GM12878 (cell line): ENCODE measurements at regions not wholly inside any gene's neighbourhood (a gene's known extent, or its start where the extent isn't known, plus 50 kb on each side); places are given as distances from the start of the nearest gene placed in this dataset.

Experiments used
- ATAC-seq: fragments of 200-7000 bp; cut with Tn5 transposase; 3 replicates; pipeline ENCODE4 v1.9.1; 2020; ENCODE audit warnings: mild to moderate bottlenecking, moderate library complexity
- BruUV-seq: library from RNA; stranded (reverse); fragments of 400-500 nt; replicated peaks from 2 replicates; lab custom pipeline; 2021; lab: Mats Ljungman, UMichigan
- CTCF ChIA-PET: fragments of 300-600 bp; sonication (Branson Sonifier 250); formaldehyde crosslinking; extraction: SDS; loops from one replicate; lab custom pipeline; 2021; ENCODE audit warnings: inconsistent platforms; lab: Yijun Ruan, JAX
- POLR2A ChIA-PET: fragments of 350-600 bp; formaldehyde crosslinking; extraction: SDS; loops from one replicate; lab custom pipeline; 2021; ENCODE audit warnings: inconsistent platforms; lab: Charles Lee
- RAD21 ChIA-PET: fragments of 300-600 bp; sonication (Branson Sonifier 250); formaldehyde crosslinking; loops from one replicate; lab custom pipeline; 2023; ENCODE audit warnings: antibody characterized with exemption; ENCODE audit not compliant: unreplicated experiment; lab: Charles Lee
- SMC1A ChIA-PET: fragments of 300-600 bp; sonication (Branson Sonifier 250); formaldehyde crosslinking; loops from one replicate; lab custom pipeline; 2023; ENCODE audit not compliant: unreplicated experiment, uncharacterized antibody; lab: Charles Lee
- DNase-seq: peaks from one replicate; pipeline ENCODE4 v3.0.0-alpha.2; 2011; ENCODE audit warnings: low read depth, low spot score
- FAIRE-seq: peaks from 3 replicates; lab custom pipeline; 2011; peaks lifted over from hg19 to GRCh38; lab: Jason Lieb, UNC
- H2AFZ ChIP-seq: 2 replicates; pipeline ENCODE4 v1.6.0; 2011; ENCODE audit warnings: low read depth, low read length, control low read depth; ENCODE audit not compliant: control insufficient read depth
- H3K27ac ChIP-seq: 2 replicates; pipeline ENCODE4 v1.5.1; 2011; ENCODE audit warnings: control low read depth; ENCODE audit not compliant: control insufficient read depth, insufficient read depth
- H3K27me3 ChIP-seq, 2 experiments: replicated peaks in 1 of 2; 2 replicates each; pipeline versions ENCODE4 v1.6.0 to v1.6.1; 2011; ENCODE audit warnings: low read length in 1 of 2; ENCODE audit not compliant: control insufficient read depth in 2 of 2, insufficient read depth in 2 of 2
- H3K36me3 ChIP-seq, 2 experiments: 2 replicates each; pipeline ENCODE4 v1.5.1; 2011; ENCODE audit warnings: low read length in 1 of 2; ENCODE audit not compliant: control insufficient read depth in 2 of 2, insufficient read depth in 2 of 2
- H3K4me1 ChIP-seq: 2 replicates; pipeline ENCODE4 v1.6.1; 2011; ENCODE audit warnings: mild to moderate bottlenecking, low read length, moderate library complexity, mixed read lengths; ENCODE audit not compliant: control insufficient read depth, insufficient read depth
- H3K4me2 ChIP-seq: 2 replicates; pipeline ENCODE4 v1.6.0; 2011; ENCODE audit warnings: control low read depth; ENCODE audit not compliant: control insufficient read depth, insufficient read depth
- H3K4me3 ChIP-seq: fragments of 200-600 bp; sonication (generic); 2 replicates; pipeline ENCODE4 v1.5.1; 2016
- H3K79me2 ChIP-seq: 2 replicates; pipeline ENCODE4 v1.6.0; 2011; ENCODE audit warnings: low read length; ENCODE audit not compliant: control insufficient read depth, insufficient read depth
- H3K9ac ChIP-seq: 2 replicates; pipeline ENCODE4 v1.8.0; 2011; ENCODE audit warnings: low read length, control low read depth, mixed read lengths; ENCODE audit not compliant: control insufficient read depth, insufficient read depth
- H3K9me3 ChIP-seq: replicated peaks from 3 replicates; pipeline ENCODE4 v1.5.1; 2011; ENCODE audit warnings: mild to moderate bottlenecking, low read length; ENCODE audit not compliant: control insufficient read depth, insufficient read depth
- H4K20me1 ChIP-seq: 2 replicates; pipeline ENCODE4 v1.6.0; 2011; ENCODE audit not compliant: control insufficient read depth, insufficient read depth
- BMI1 ChIP-seq: fragments of 450-650 bp; IDR thresholded peaks from 2 replicates; pipeline ENCODE4 v1.6.1; 2016; ENCODE audit warnings: mild to moderate bottlenecking, moderate library complexity, borderline replicate concordance
- CBX3 ChIP-seq: fragments of 200-600 bp; sonication (generic); IDR thresholded peaks from 2 replicates; pipeline ENCODE4 v1.6.1; 2016; ENCODE audit warnings: low read depth, borderline replicate concordance
- CHD2 ChIP-seq: IDR thresholded peaks from 2 replicates; pipeline ENCODE4 v1.6.1; 2011; ENCODE audit warnings: low read depth, low read length, improper control_type of control experiment, borderline replicate concordance
- CTCF ChIP-seq, 3 experiments: IDR thresholded peaks in 2 of 3; conservative IDR thresholded peaks in 1 of 3; 2 replicates each; pipeline ENCODE4 v1.5.1; 2011; ENCODE audit warnings: low read depth in 3 of 3, low read length in 3 of 3, mild to moderate bottlenecking in 3 of 3, control low read depth in 2 of 3, moderate library complexity in 2 of 3, inconsistent platforms in 1 of 3, mixed read lengths in 1 of 3; ENCODE audit not compliant: control insufficient read depth in 2 of 3, insufficient read depth in 1 of 3; ENCODE audit errors: extremely low read depth in 1 of 3
- E4F1 ChIP-seq: fragments of 450-650 bp; IDR thresholded peaks from 2 replicates; pipeline ENCODE4 v1.6.1; 2018; ENCODE audit warnings: borderline replicate concordance, mild to moderate bottlenecking; ENCODE audit not compliant: partially characterized antibody
- PAX8 ChIP-seq: fragments of 450-650 bp; IDR thresholded peaks from 2 replicates; pipeline ENCODE4 v1.6.1; 2017; ENCODE audit warnings: mild to moderate bottlenecking, moderate library complexity
- PRDM15 ChIP-seq: fragments of 450-650 bp; formaldehyde crosslinking; IDR thresholded peaks from 2 replicates; pipeline ENCODE4 v1.4.0; 2020; ENCODE audit warnings: mild to moderate bottlenecking, moderate library complexity
- RAD21 ChIP-seq: IDR thresholded peaks from 2 replicates; pipeline ENCODE4 v1.6.1; 2011; ENCODE audit warnings: mild to moderate bottlenecking, low read depth, low read length, moderate library complexity; ENCODE audit not compliant: insufficient read depth
- RB1 ChIP-seq: fragments of 450-650 bp; formaldehyde crosslinking; IDR thresholded peaks from 2 replicates; pipeline ENCODE4 v1.6.1; 2017; ENCODE audit warnings: mild to moderate bottlenecking, borderline replicate concordance
- SMAD1 ChIP-seq: fragments of 450-650 bp; IDR thresholded peaks from 2 replicates; pipeline ENCODE4 v1.6.1; 2018; ENCODE audit warnings: mild to moderate bottlenecking, low read depth; ENCODE audit not compliant: partially characterized antibody
- YY1 ChIP-seq: IDR thresholded peaks from 2 replicates; pipeline ENCODE4 v1.6.1; 2011; ENCODE audit warnings: low read depth, mild to moderate bottlenecking, low read length
- WGBS: methylation state at CpG from one replicate; pipeline ENCODE4 v1.1.6; 2016; ENCODE audit warnings: low lambda C conversion rate; ENCODE audit not compliant: insufficient replicate concordance, insufficient coverage; ENCODE audit errors: missing lambda C conversion rate; 5-methylcytosine and 5-hydroxymethylcytosine counted together
- in situ Hi-C: fragments of 300-500 bp; cut with MboI; formaldehyde crosslinking; loops from 9 replicates; pipeline ENCODE4 v1.14.3; 2018; ENCODE audit warnings: mixed read lengths
- intact Hi-C: fragments of 100-400 bp; cut with micrococcal nuclease; formaldehyde crosslinking; loops from one replicate; pipeline ENCODE4 v1.14.2; 2022; ENCODE audit not compliant: unreplicated experiment
- TF ChIP-seq, protein P1 (sequence below): fragments of 450-650 bp; IDR thresholded peaks from 2 replicates; pipeline ENCODE4 v1.6.1; 2016; ENCODE audit warnings: mild to moderate bottlenecking

- TF ChIP-seq PRDM15 (CRISPR knock-in tag): no peak
- no peak for TF ChIP-seq YY1
- no peak for TF ChIP-seq BMI1
- TF ChIP-seq, protein P1, sequence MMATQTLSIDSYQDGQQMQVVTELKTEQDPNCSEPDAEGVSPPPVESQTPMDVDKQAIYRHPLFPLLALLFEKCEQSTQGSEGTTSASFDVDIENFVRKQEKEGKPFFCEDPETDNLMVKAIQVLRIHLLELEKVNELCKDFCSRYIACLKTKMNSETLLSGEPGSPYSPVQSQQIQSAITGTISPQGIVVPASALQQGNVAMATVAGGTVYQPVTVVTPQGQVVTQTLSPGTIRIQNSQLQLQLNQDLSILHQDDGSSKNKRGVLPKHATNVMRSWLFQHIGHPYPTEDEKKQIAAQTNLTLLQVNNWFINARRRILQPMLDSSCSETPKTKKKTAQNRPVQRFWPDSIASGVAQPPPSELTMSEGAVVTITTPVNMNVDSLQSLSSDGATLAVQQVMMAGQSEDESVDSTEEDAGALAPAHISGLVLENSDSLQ: no peak
- no peak for TF ChIP-seq SMAD1
- no peak for TF ChIP-seq RB1
- TF ChIP-seq PAX8: no peak
Observed at GRCh38 chr3:180854887-180855286, 57.6 kb upstream of the FXR1 start (continued).

DNA sequence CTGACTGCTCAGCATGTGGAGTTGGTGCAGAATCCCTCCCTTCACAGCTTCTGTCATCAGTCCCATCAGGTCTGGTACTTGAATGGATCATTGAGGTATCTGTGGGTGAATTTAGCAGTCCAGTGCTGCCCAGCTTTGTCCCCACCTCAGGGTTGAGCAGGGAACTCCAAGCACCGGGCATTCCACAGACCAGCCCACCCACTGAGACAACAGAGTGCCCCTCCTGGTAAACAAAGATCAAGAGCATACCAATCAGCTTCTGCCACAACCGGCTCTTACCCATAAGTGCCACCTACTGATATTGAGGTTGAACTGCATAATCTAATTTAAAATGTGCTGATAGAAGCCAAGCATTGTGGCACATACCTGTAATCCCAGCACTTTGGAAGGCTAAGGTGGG lies 57.1 kb upstream of the FXR1 start:
- intact Hi-C loops: loop anchor here (1.0 kb wide), 1 partner anchor 222 kb away; no protein-coding TSS in a partner anchor
- peak; percentile 76 for ATAC-seq
- TF ChIP-seq CBX3 (no peak), CTCF (IDR thresholded peaks at IDR 0.05 in 2 of 3, conservative IDR thresholded peaks at IDR 0.05 in 1 of 3; ENCODE audit: control insufficient read depth in 2 of 3, extremely low read depth in 1 of 3, insufficient read depth in 1 of 3, low read depth in 3 of 3, low read length in 3 of 3) (peak; percentile 31 to 34 (median 31); a peak in 4 of 6 replicates), RAD21 (peak; percentile 44), CHD2 (no peak), E4F1 (no peak)
- Histone ChIP-seq H2AFZ (no peak overlapping the region), H3K27ac (no peak overlapping the region), H4K20me1 (no peaks in the 10 kb centered on the region), H3K4me2 (no peak overlapping the region), H3K36me3 (no peaks in the 10 kb centered on the region), H3K27me3 (no peaks in the 10 kb centered on the region), H3K4me1 (no peaks in the 10 kb centered on the region), H3K9me3 (no peaks in the 10 kb centered on the region), H3K79me2 (no peaks in the 10 kb centered on the region), H3K4me3 (no peak overlapping the region), H3K9ac (no peak overlapping the region)
- BruUV-seq: no TSS peak
- in situ Hi-C loops: no loop called here
- ChIA-PET RAD21 (interaction anchor here (0.6 kb wide), 1 partner anchor 398 kb away, joined by 3 read pairs; no protein-coding TSS in a partner anchor), SMC1A (no interaction called here), POLR2A (no interaction called here), CTCF (interaction anchor here (1.0 to 1.4 kb wide), 2 partner anchors 11 to 137 kb away, joined by 3 to 4 read pairs; no protein-coding TSS in a partner anchor)
- DNase-seq: no peak
- WGBS: 0% methylated on average over 2 of the region's 2 CpGs
- no peak for FAIRE-seq
